Left lobe of liver (tissue), 2 donors: ENCODE measurements at regions not wholly inside any gene's neighbourhood (a gene's known extent, or its start where the extent isn't known, plus 50 kb on each side); places are given as distances from the start of the nearest gene placed in this dataset.
"Not testable (repeated sequence)": the region's sequence is repeated elsewhere in the genome, so short reads cannot be mapped to it uniquely, and the experiment has no call there.

Source experiments
- ATAC-seq: fragments of 200-7000 bp; cut with Tn5 transposase; one replicate; pipeline ENCODE4 v1.9.1; 2020; ENCODE audit warnings: mild to moderate bottlenecking, moderate library complexity
- DNase-seq: peaks from one replicate; pipeline ENCODE4 v3.0.0-alpha.2; 2020; ENCODE audit warnings: low spot score
- donor health status: DM: no; HTN: no; CAD: no; lungs with moderate emphysema.
- donor health status: DM: no; HTN: yes; CAD: no.

GRCh38 chr2:128665113-128665512, 346.4 kb upstream of the HS6ST1 start:
- ATAC-seq (no peak), DNase-seq (peak; percentile 37)

- ATAC-seq: no peak
These were observed 347.9 kb upstream of the HS6ST1 start for GRCh38 chr2:128666596-128666995.

GRCh38 chr2:128667391-128667790, 348.7 kb upstream of the HS6ST1 start:
- ATAC-seq (no peak), DNase-seq (no peak)

More at GRCh38 chr2:128666596-128666995, 347.9 kb upstream of the HS6ST1 start:
- DNase-seq: peak; percentile 16

- DNase-seq: no peak
- ATAC-seq: no peak
These were observed 350.3 kb upstream of the HS6ST1 start for GRCh38 chr2:128668946-128669345.

GRCh38 chr2:128670066-128670465, 351.4 kb upstream of the HS6ST1 start:
- ATAC-seq (no peak), DNase-seq (no peak)

- peak; percentile 22 for DNase-seq
- not testable (repeated sequence) for ATAC-seq
These were observed 353.5 kb upstream of the HS6ST1 start for GRCh38 chr2:128671981-128672757.

- peak; percentile 11 for DNase-seq
- ATAC-seq: not testable (repeated sequence)
These were observed 361.0 kb upstream of the HS6ST1 start for GRCh38 chr2:128679680-128680079.

GRCh38 chr2:128681507-128681906, 362.8 kb upstream of the HS6ST1 start:
- ATAC-seq (no peak), DNase-seq (peak; percentile 28)

GRCh38 chr2:128682266-128682665, 363.6 kb upstream of the HS6ST1 start:
- DNase-seq (peak; percentile 12), ATAC-seq (no peak)

GRCh38 chr2:128682729-128683284, 364.1 kb upstream of the HS6ST1 start:
- DNase-seq: peak; percentile 18
- no peak for ATAC-seq

GRCh38 chr2:128684523-128684922, 365.9 kb upstream of the HS6ST1 start:
- DNase-seq (peak; percentile 7), ATAC-seq (no peak)

- ATAC-seq (no peak), DNase-seq (peak; percentile 27)
These were observed 367.3 kb upstream of the HS6ST1 start for GRCh38 chr2:128685841-128686496.

GRCh38 chr2:128686497-128686859, 367.8 kb upstream of the HS6ST1 start:
- ATAC-seq (no peak), DNase-seq (no peak)

- DNase-seq (peak; percentile 28), ATAC-seq (no peak)
These were observed 368.4 kb upstream of the HS6ST1 start for GRCh38 chr2:128686881-128687555.

- no peak for ATAC-seq
- no peak for DNase-seq
These were observed 368.9 kb upstream of the HS6ST1 start for GRCh38 chr2:128687565-128687964.

GRCh38 chr2:128689971-128690370, 371.3 kb upstream of the HS6ST1 start:
- DNase-seq (no peak), ATAC-seq (no peak)

GRCh38 chr2:128690431-128690830, 371.8 kb upstream of the HS6ST1 start:
- DNase-seq (no peak), ATAC-seq (no peak)

- ATAC-seq: no peak
- DNase-seq: no peak
These were observed 372.2 kb upstream of the HS6ST1 start for GRCh38 chr2:128690869-128691268.

GRCh38 chr2:128691526-128691925, 372.9 kb upstream of the HS6ST1 start:
- ATAC-seq: no peak
- no peak for DNase-seq

- DNase-seq (no peak), ATAC-seq (no peak)
These were observed 374.5 kb upstream of the HS6ST1 start for GRCh38 chr2:128692895-128693742.

GRCh38 chr2:128693743-128694029, 375.0 kb upstream of the HS6ST1 start:
- no peak for DNase-seq
- ATAC-seq: no peak
